NT2/D1 (cell line): ENCODE measurements at regions not wholly inside any gene's neighbourhood (a gene's known extent, or its start where the extent isn't known, plus 50 kb on each side); places are given as distances from the start of the nearest gene placed in this dataset.

Source experiments
- DNase-seq: peaks from one replicate; pipeline ENCODE4 v3.0.0-alpha.2; 2011; ENCODE audit warnings: low read depth, low spot score
- H3K27me3 ChIP-seq: 2 replicates; pipeline ENCODE4 v1.6.0; 2011; ENCODE audit warnings: mild to moderate bottlenecking; ENCODE audit not compliant: insufficient read length, insufficient read depth
- H3K36me3 ChIP-seq: 2 replicates; pipeline ENCODE4 v1.6.1; 2011; ENCODE audit warnings: mild to moderate bottlenecking, low read length, mixed read lengths; ENCODE audit not compliant: insufficient read depth, insufficient read length
- H3K4me1 ChIP-seq: 2 replicates; pipeline ENCODE4 v1.5.1; 2011; ENCODE audit not compliant: insufficient read depth, insufficient read length
- H3K4me3 ChIP-seq: 2 replicates; pipeline ENCODE4 v1.5.1; 2011; ENCODE audit warnings: low read depth; ENCODE audit not compliant: insufficient read length
- H3K9ac ChIP-seq: 2 replicates; pipeline ENCODE4 v1.6.0; 2011; ENCODE audit warnings: low read depth; ENCODE audit not compliant: insufficient read length
- H3K9me3 ChIP-seq: 2 replicates; pipeline ENCODE4 v1.5.1; 2011; ENCODE audit warnings: mild to moderate bottlenecking, low read length; ENCODE audit not compliant: insufficient read depth
- SUZ12 ChIP-seq: IDR thresholded peaks from 2 replicates; pipeline ENCODE4 v1.6.1; 2011; ENCODE audit not compliant: insufficient read length, insufficient read depth; ENCODE audit errors: extremely low read depth
- YY1 ChIP-seq: IDR thresholded peaks from 2 replicates; pipeline ENCODE4 v1.6.1; 2011; ENCODE audit not compliant: insufficient read length, insufficient read depth
- ZNF274 ChIP-seq: IDR thresholded peaks from 2 replicates; pipeline ENCODE4 v1.6.1; 2011; ENCODE audit warnings: mild to moderate bottlenecking, low read depth, low read length

DNA sequence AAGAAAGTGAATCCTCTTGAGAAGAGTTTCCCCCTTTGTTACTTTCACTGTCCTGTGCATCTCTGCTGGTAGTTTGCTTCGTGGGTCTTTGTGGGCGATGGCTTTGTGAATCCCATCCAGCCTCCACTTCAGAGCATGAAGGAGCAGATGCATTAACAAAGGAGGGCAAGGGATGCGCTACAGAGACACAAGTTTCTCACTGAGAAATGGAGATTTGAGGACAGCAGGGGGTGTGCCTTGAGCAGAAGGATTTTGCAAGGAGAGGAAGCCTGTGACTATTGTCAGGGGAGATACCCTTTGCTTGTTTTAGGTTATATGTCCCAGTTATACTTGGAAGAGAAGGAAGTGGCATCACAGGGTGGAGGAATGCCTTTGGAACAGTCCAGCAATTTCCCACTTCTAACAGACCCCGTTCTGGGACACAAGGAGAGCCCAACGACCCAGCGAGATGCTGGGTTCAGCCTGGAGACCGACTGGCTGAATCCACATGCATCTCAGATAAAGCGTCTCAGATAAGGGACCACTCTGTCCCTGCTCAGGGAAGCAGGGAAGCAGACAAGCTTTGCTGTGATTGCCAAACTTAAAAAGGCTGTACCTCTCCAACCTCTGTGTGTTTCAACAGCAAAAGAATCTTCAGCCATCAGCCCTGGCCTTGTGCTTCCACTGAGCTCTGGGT, 314.6 kb upstream of the GATB start:
- Histone ChIP-seq H3K36me3 (no peaks in the 10 kb centered on the region), H3K4me3 (no peak overlapping the region), H3K27me3 (no peaks in the 10 kb centered on the region), H3K4me1 (peaks cover 9% of the 10 kb centered on the region), H3K9me3 (no peaks in the 10 kb centered on the region), H3K9ac (no peak overlapping the region)
- TF ChIP-seq SUZ12 (no peak), YY1 (no peak), ZNF274 (no peak)
- DNase-seq, result no peak

DNA sequence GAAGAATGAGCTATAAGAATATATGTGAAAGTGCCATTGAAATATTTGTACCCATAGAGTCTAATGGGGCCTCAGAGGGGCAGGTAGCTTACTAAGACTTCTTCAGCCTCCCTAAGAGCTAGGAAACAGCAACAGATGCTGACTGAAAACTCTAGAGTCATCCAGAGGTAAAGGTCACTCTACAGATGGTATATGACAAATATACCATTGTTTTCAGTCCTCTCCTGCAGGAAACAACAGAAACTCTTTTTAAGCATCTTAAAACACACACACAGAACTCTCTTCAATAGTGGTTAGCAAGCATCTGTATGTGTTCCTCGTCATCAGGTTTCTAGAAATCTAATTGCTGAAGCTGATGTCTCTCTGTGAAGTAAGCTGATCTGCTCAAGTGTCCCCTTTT, 313.8 kb upstream of the GATB start:
- Histone ChIP-seq H3K4me3 (no peak overlapping the region), H3K36me3 (no peaks in the 10 kb centered on the region), H3K27me3 (no peaks in the 10 kb centered on the region), H3K9ac (no peak overlapping the region), H3K4me1 (peaks cover 9% of the 10 kb centered on the region), H3K9me3 (no peaks in the 10 kb centered on the region)
- DNase-seq, result no peak
- TF ChIP-seq ZNF274 (no peak), YY1 (no peak), SUZ12 (no peak)

GRCh38 chr4:152074088-152074437, 313.3 kb upstream of the GATB start:
- Histone ChIP-seq H3K9ac (no peak overlapping the region), H3K36me3 (no peaks in the 10 kb centered on the region), H3K4me3 (no peak overlapping the region), H3K9me3 (no peaks in the 10 kb centered on the region), H3K27me3 (no peaks in the 10 kb centered on the region), H3K4me1 (peaks cover 9% of the 10 kb centered on the region)
- DNase-seq, result no peak
- TF ChIP-seq SUZ12 (no peak), YY1 (no peak), ZNF274 (no peak)

DNA sequence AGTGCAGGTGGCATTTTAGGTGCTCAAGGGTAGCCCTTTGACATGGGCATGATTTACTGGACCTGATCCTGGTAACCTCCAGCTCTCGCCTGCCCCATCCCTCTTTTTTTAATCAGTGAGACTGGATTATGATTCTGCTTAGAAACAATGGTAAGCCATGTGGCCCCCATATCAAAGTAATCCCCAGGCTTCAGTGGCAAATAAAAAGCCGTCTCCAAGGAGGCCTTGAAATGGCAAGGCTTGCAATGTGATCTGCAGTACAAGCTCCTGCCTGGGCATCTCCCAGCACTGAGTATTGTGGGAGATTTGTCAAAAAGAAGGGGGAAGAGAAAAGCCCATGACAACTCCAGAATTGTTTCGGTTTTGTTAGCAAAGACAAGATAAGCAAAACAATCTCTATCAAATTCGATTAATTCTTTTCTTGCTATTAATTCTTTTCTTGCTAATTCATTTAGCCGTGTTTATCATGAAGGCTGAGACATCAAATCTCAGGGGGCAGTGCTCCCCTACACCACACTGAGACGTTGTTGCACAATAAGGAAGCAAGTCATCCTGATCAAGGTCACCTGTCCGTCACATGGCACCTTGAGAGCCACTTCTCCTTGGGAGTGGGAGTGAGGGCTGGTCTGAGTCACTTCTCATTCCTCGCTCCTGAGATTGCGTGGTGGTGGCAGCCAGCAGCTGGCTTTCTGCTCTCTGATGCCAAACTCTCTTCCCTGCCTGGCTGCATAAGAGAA, 312.7 kb upstream of the GATB start:
- Histone ChIP-seq H3K4me1 (peaks cover 9% of the 10 kb centered on the region), H3K9me3 (no peaks in the 10 kb centered on the region), H3K4me3 (no peak overlapping the region), H3K27me3 (no peaks in the 10 kb centered on the region), H3K36me3 (no peaks in the 10 kb centered on the region), H3K9ac (no peak overlapping the region)
- DNase-seq, result no peak
- TF ChIP-seq YY1 (no peak), ZNF274 (no peak), SUZ12 (no peak)

- H3K9me3 ChIP-seq, result no peaks in the 10 kb centered on the region
- peaks cover 9% of the 10 kb centered on the region for H3K4me1 ChIP-seq
- TF ChIP-seq YY1 (no peak), SUZ12 (no peak)
- H3K36me3 ChIP-seq, result no peaks in the 10 kb centered on the region
- no peak overlapping the region for H3K9ac ChIP-seq
- H3K4me3 ChIP-seq, result no peak overlapping the region
- DNase-seq, result no peak
- no peaks in the 10 kb centered on the region for H3K27me3 ChIP-seq
These were observed 312.1 kb upstream of the GATB start for GRCh38 chr4:152072906-152073305.

- no peak for DNase-seq
- H3K9ac ChIP-seq, result no peak overlapping the region
- H3K36me3 ChIP-seq, result no peaks in the 10 kb centered on the region
- TF ChIP-seq SUZ12, result no peak
- no peak for TF ChIP-seq YY1
- TF ChIP-seq ZNF274, result no peak
- H3K4me1 ChIP-seq, result peaks cover 9% of the 10 kb centered on the region
- H3K4me3 ChIP-seq, result no peak overlapping the region
- no peaks in the 10 kb centered on the region for H3K9me3 ChIP-seq
- no peaks in the 10 kb centered on the region for H3K27me3 ChIP-seq
These were observed 311.2 kb upstream of the GATB start for GRCh38 chr4:152072001-152072485.

DNA sequence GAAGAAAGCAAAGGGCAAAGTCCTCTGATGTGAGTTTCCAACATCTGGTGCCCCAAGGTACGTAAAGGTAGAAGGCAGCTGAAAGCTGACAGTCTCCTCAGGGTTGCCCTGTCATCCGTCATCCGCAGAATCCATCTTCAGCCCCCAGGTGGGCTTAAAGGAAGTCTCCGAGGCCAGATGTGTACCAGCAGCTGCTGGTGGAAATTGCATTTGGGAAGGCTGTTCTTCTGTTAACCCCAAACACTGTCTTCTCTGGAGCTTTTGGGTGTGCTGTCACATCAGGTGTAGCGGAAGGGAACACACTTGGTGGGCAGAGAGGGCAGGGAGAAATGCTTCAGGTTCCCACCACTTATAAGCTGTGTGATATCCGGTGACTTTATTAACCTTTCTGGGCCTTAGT, 310.0 kb upstream of the GATB start:
- TF ChIP-seq YY1, result no peak
- no peak for TF ChIP-seq ZNF274
- TF ChIP-seq SUZ12, result no peak
- H3K9me3 ChIP-seq, result no peaks in the 10 kb centered on the region
- H3K4me3 ChIP-seq, result no peak overlapping the region
- no peak overlapping the region for H3K9ac ChIP-seq
- H3K27me3 ChIP-seq, result no peaks in the 10 kb centered on the region
- H3K4me1 ChIP-seq, result peaks cover 9% of the 10 kb centered on the region
- no peak for DNase-seq
- H3K36me3 ChIP-seq, result no peaks in the 10 kb centered on the region
